Suprapubic skin (tissue), 4 donors: ENCODE measurements at regions not wholly inside any gene's neighbourhood (a gene's known extent, or its start where the extent isn't known, plus 50 kb on each side); places are given as distances from the start of the nearest gene placed in this dataset.
A peak's percentile ranks its signal among the peaks of the same experiment; 100 is the strongest.

Experiments
- DNase-seq, 2 donors: peaks; one replicate each; pipeline ENCODE4 v3.0.0-alpha.2; 2019; ENCODE audit warnings: low spot score in 2 of 2
- H3K27ac ChIP-seq: fragments of 200-600 bp; sonication (generic); one replicate; pipeline ENCODE4 v1.5.1; 2019
- H3K27me3 ChIP-seq: fragments of 200-600 bp; sonication (generic); one replicate; pipeline ENCODE4 v1.5.1; 2019
- H3K36me3 ChIP-seq: fragments of 200-600 bp; sonication (generic); one replicate; pipeline ENCODE4 v1.5.1; 2019
- H3K4me1 ChIP-seq: fragments of 200-600 bp; sonication (generic); one replicate; pipeline ENCODE4 v1.5.1; 2019
- H3K4me3 ChIP-seq: fragments of 200-600 bp; sonication (generic); one replicate; pipeline ENCODE4 v1.5.1; 2019; ENCODE audit warnings: mild to moderate bottlenecking
- H3K9me3 ChIP-seq: fragments of 200-600 bp; sonication (generic); one replicate; pipeline ENCODE4 v1.5.1; 2019
- EP300 ChIP-seq: sonication (generic); formaldehyde crosslinking; IDR thresholded peaks from one replicate; pipeline ENCODE4 v1.6.1; 2017; ENCODE audit warnings: antibody characterized with exemption
- POLR2A ChIP-seq, 2 donors: fragments of 450-650 bp; IDR thresholded peaks; one replicate each; pipeline ENCODE4 v1.6.1; 2017; ENCODE audit warnings: antibody characterized with exemption in 2 of 2, mild to moderate bottlenecking in 2 of 2, moderate library complexity in 2 of 2
- POLR2AphosphoS5 ChIP-seq, 3 donors: sonication (generic); formaldehyde crosslinking; IDR thresholded peaks; one replicate each; pipeline ENCODE4 v1.6.1; 2017; ENCODE audit warnings: antibody characterized with exemption in 3 of 3
- WGBS: methylation state at CpG from one replicate; pipeline ENCODE4 v1.1.5; 2018; 5-methylcytosine and 5-hydroxymethylcytosine counted together
- TF ChIP-seq, protein P1 (sequence below), 2 donors: fragments of 200-600 bp in 1 of 2; fragments of 450-650 bp in 1 of 2; sonication (generic) in 1 of 2; IDR thresholded peaks; one replicate each; pipeline ENCODE4 v1.5.1; 2016 to 2019; ENCODE audit warnings: antibody characterized with exemption in 2 of 2, mild to moderate bottlenecking in 1 of 2, moderate library complexity in 1 of 2

DNA sequence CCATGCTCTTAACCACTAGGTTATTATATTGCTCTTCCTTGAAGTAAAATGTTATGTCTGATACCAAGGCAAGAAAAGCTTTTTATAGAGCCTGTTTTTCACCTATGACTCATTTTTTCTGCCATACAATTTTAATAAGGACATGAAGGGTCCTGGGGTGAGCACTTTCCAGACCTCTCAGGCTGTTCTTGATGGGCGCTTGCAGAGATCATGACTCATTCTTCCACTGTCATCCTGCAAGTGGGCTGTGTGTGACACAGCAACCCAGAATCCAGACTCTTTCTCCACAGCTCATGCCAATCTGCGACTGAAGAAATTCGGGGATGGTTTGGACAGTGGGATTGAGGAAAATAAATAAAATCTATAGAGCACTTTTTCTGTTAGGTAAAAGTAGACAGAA lies 506.7 kb upstream of the NBEA start:
- no peaks in the 10 kb centered on the region for H3K36me3 ChIP-seq
- H3K27ac ChIP-seq = no peak overlapping the region
- H3K4me1 ChIP-seq = no peaks in the 10 kb centered on the region
- no peak for DNase-seq
- H3K9me3 ChIP-seq = no peaks in the 10 kb centered on the region
- TF ChIP-seq, protein P1, sequence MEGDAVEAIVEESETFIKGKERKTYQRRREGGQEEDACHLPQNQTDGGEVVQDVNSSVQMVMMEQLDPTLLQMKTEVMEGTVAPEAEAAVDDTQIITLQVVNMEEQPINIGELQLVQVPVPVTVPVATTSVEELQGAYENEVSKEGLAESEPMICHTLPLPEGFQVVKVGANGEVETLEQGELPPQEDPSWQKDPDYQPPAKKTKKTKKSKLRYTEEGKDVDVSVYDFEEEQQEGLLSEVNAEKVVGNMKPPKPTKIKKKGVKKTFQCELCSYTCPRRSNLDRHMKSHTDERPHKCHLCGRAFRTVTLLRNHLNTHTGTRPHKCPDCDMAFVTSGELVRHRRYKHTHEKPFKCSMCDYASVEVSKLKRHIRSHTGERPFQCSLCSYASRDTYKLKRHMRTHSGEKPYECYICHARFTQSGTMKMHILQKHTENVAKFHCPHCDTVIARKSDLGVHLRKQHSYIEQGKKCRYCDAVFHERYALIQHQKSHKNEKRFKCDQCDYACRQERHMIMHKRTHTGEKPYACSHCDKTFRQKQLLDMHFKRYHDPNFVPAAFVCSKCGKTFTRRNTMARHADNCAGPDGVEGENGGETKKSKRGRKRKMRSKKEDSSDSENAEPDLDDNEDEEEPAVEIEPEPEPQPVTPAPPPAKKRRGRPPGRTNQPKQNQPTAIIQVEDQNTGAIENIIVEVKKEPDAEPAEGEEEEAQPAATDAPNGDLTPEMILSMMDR (IDR thresholded peaks at IDR 0.05) = no peak
- TF ChIP-seq POLR2A (IDR thresholded peaks at IDR 0.05) (no peak), POLR2AphosphoS5 (IDR thresholded peaks at IDR 0.05) (no peak), EP300 (no peak)
- H3K27me3 ChIP-seq = no peaks in the 10 kb centered on the region
- 65% methylated on average over 3 of the region's 3 CpGs for WGBS
- no peak overlapping the region for H3K4me3 ChIP-seq

DNA sequence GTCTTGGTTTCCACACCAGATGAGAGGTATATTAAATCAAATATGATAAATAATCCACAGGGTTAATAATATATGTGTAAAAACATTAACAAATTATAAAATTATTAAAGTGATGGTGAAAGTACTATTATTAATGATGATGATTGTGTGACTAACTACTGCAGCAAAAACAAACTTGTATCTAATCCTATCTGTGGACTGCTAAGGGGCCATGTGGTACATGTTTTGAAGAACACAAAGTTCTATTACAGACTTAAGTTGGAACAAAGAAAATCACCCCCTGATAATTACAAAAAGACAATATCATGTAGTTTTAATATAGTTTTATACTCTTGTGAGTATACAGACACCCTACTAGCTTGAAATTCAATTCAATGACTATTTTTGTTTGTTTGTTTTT lies 504.2 kb upstream of the NBEA start:
- TF ChIP-seq, protein P1 (IDR thresholded peaks at IDR 0.05) = no peak
- TF ChIP-seq EP300 (no peak), POLR2AphosphoS5 (IDR thresholded peaks at IDR 0.05) (no peak), POLR2A (IDR thresholded peaks at IDR 0.05) (no peak)
- H3K36me3 ChIP-seq = no peaks in the 10 kb centered on the region
- H3K4me3 ChIP-seq = no peak overlapping the region
- no peaks in the 10 kb centered on the region for H3K9me3 ChIP-seq
- no peak for DNase-seq
- no peaks in the 10 kb centered on the region for H3K4me1 ChIP-seq
- H3K27me3 ChIP-seq = no peaks in the 10 kb centered on the region
- H3K27ac ChIP-seq = peak overlapping the region; percentile 71

DNA sequence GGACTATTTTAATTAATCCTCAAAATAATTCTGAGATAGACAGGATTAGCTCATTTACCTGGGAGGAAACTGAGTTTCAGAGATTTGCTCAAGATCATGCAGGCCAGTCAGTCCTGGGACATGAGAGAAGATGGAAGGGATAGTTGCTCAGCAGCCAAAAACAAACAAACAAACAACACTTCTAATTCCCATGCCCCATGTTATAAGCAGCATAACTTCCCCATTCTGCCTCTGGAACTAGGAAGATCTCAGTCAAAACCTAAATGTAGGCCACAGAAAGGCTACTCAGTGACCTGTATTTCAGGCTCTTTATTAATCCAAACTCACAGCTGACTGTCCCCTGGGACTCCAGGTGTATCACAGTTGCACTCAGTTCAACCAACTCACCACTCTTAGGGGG lies 489.2 kb upstream of the NBEA start:
- TF ChIP-seq, protein P1 (IDR thresholded peaks at IDR 0.05) = no peak
- TF ChIP-seq EP300 = no peak
- TF ChIP-seq POLR2A (IDR thresholded peaks at IDR 0.05) = no peak
- no peak for TF ChIP-seq POLR2AphosphoS5 (IDR thresholded peaks at IDR 0.05)
- H3K36me3 ChIP-seq = no peaks in the 10 kb centered on the region
- H3K27ac ChIP-seq = no peak overlapping the region
- no peak overlapping the region for H3K4me3 ChIP-seq
- no peaks in the 10 kb centered on the region for H3K4me1 ChIP-seq
- no peaks in the 10 kb centered on the region for H3K9me3 ChIP-seq
- no peak for DNase-seq
- H3K27me3 ChIP-seq = no peaks in the 10 kb centered on the region

DNA sequence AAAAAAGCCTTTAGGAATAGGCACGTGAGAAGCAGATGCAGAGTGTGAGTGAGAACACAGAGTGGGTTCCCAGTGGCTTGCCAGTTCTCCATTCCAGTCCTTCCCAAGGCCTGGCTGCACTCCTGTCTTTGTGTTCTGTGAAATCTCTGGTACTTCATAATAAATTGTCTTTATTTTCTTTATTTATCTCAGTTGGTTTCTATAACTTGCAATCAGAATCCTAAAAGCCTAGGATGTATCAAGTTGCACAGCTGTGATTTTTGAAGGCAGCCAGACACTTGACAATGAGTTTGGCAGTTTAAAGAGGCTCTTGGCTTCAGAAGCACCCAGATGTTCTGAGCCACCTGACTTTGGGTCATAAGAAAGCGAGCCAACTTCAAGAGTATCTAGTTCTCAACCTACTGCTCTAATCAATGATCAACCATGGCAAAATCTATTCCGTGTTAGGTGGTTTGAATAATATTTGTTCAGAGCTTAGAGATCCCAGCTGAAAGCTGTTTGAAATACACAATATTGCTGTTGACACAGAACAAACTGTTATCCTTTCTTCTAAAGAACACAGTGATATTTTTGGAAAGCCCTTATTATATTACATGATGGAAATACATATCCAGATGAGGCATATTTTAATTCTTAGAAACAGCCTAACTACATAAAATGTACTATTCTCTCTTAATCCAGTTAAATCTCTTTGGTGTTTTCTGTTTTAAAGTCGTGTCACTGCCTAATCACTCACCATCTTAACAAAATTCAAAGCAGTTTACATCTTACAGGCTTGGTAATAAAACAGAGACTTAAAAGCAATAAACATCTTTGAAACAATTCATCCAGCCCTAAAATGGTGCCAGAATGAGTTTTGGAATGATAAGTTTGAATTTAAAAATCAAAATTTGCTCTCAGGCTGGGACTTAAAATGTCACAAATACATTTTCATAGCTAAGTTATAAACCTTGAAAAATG lies 483.0 kb upstream of the NBEA start:
- Histone ChIP-seq H3K27me3 (no peaks in the 10 kb centered on the region), H3K36me3 (no peaks in the 10 kb centered on the region), H3K9me3 (no peaks in the 10 kb centered on the region), H3K27ac (peak overlapping the region; percentile 15), H3K4me3 (no peak overlapping the region), H3K4me1 (no peaks in the 10 kb centered on the region)
- TF ChIP-seq POLR2A (IDR thresholded peaks at IDR 0.05) (no peak), EP300 (no peak), POLR2AphosphoS5 (IDR thresholded peaks at IDR 0.05) (no peak)
- TF ChIP-seq, protein P1 (IDR thresholded peaks at IDR 0.05) = no peak
- DNase-seq = no peak
- WGBS = 51% methylated on average over 4 of the region's 4 CpGs

DNA sequence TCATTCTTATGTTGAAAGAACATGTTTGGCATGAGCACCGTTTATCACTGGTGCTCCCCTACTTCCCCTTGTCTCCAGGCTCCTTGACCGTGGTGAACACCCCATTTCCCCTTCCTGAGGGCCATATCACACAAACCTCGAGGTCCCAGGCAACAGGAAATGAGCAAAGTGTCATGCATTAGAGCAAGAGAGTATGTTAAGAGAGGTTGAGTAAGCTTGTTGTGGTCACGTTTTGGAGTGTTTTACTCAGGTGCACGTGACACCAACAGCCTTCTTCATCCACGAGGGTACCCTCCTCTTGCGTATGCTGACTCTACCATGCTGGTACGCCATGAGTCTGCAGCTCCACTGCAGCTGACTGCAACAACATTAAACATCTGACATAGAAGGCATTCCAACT lies 482.2 kb upstream of the NBEA start:
- no peaks in the 10 kb centered on the region for H3K27me3 ChIP-seq
- 63% methylated on average over 8 of the region's 8 CpGs for WGBS
- TF ChIP-seq, protein P1 (IDR thresholded peaks at IDR 0.05) = no peak
- no peak for TF ChIP-seq EP300
- TF ChIP-seq POLR2AphosphoS5 (IDR thresholded peaks at IDR 0.05) = no peak
- no peak for TF ChIP-seq POLR2A (IDR thresholded peaks at IDR 0.05)
- H3K9me3 ChIP-seq = no peaks in the 10 kb centered on the region
- no peak for DNase-seq
- peak overlapping the region; percentile 15 for H3K27ac ChIP-seq
- no peaks in the 10 kb centered on the region for H3K4me1 ChIP-seq
- H3K36me3 ChIP-seq = no peaks in the 10 kb centered on the region
- no peak overlapping the region for H3K4me3 ChIP-seq
